ENCODE measurements at regions not wholly inside any gene's neighbourhood (a gene's known extent, or its start where the extent isn't known, plus 50 kb on each side); places are given as distances from the start of the nearest gene placed in this dataset.
A peak's percentile ranks its signal among the peaks of the same experiment; 100 is the strongest.
"Not testable (repeated sequence)": the region's sequence is repeated elsewhere in the genome, so short reads cannot be mapped to it uniquely, and the experiment has no call there.

DNA sequence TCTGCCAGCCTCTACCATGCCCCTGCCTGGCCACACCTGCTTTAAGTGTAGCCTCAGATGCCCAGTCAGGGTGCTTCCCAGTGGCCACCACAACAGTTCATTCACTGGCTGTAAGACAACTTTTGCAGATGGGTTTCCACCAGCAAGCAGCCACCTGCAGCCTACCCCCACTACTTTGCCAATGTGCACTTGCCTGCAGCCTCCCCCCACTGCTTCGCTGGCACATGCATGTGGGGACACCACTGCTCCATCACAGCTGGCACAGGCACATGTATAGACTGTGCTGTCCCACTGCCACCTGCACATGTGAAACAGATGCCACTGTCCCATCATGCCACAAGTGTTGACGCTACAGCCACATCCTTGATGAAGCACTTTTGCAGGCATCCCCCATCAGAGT, 723.9 kb downstream of the SH3BGRL start:
- Histone ChIP-seq H3K27me3 (ENCODE audit: control insufficient read depth in 3 of 3, insufficient read depth in 3 of 3, low read depth in 1 of 3, low read length in 3 of 3) (no peaks in the 10 kb centered on the region), H3K14ac (ENCODE audit: low read length) (no peak overlapping the region), H4K91ac (ENCODE audit: low read depth, low read length, poor library complexity) (no peak overlapping the region), H3K4me3 (ENCODE audit: low read length in 2 of 2) (no peak overlapping the region), H3K9ac (ENCODE audit: low read depth, low read length, poor library complexity) (no peak overlapping the region), H2BK5ac (ENCODE audit: low read length) (no peak overlapping the region), H3K9me3 (replicated peaks in 1 of 2; ENCODE audit: control insufficient read depth in 2 of 2, insufficient read depth in 1 of 2, low read depth in 1 of 2, low read length in 2 of 2) (no peaks in the 10 kb centered on the region), H3K4me2 (ENCODE audit: insufficient read depth, low read length, poor library complexity, severe bottlenecking) (no peak overlapping the region), H3K27ac (replicated peaks; ENCODE audit: low read length) (no peak overlapping the region), H2BK12ac (ENCODE audit: low read length) (no peak overlapping the region), H3K36me3 (replicated peaks in 1 of 2; ENCODE audit: control insufficient read depth in 2 of 2, insufficient read depth in 2 of 2, low read length in 2 of 2) (no peaks in the 10 kb centered on the region), H2AK5ac (ENCODE audit: low read depth, low read length) (no peak overlapping the region), H2BK120ac (ENCODE audit: low read depth, low read length) (no peak overlapping the region), H4K8ac (ENCODE audit: low read depth, low read length) (no peak overlapping the region), H3K79me1 (ENCODE audit: low read depth, low read length) (no peaks in the 10 kb centered on the region), H2AFZ (ENCODE audit: low read length) (no peak overlapping the region), H3K4ac (ENCODE audit: low read length) (no peak overlapping the region), H3K4me1 (ENCODE audit: control insufficient read depth in 2 of 2, insufficient read depth in 1 of 2, low read depth in 1 of 2, low read length in 2 of 2) (no peaks in the 10 kb centered on the region), H3K18ac (ENCODE audit: low read length) (no peak overlapping the region), H3K23ac (ENCODE audit: low read depth, low read length, poor library complexity) (no peak overlapping the region), H2BK15ac (ENCODE audit: low read length) (no peak overlapping the region)
- no CpG with 5 or more reads among the region's 2 CpGs for WGBS, 2 donors (ENCODE audit: extremely low coverage in 2 of 2, insufficient read length in 2 of 2, insufficient replicate concordance in 1 of 2)
- no peak for DNase-seq (ENCODE audit: low spot score)

DNA sequence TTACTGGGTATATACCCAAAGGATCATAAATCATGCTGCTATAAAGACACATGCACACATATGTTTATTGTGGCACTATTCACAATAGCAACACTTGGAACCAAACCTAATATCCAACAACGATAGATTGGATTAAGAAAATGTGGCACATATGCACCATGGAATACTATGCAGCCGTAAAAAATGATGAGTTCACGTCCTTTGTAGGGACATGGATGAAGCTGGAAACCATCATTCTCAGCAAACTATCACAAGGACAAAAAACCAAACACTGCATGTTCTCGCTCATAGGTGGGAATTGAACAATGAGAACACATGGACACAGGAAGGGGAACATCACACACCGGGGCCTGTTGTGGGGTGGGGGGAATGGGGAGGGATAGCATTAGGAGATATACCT, 744.0 kb downstream of the SH3BGRL start:
- H3K9me3 ChIP-seq (replicated peaks in 1 of 2; ENCODE audit: control insufficient read depth in 2 of 2, insufficient read depth in 1 of 2, low read depth in 1 of 2, low read length in 2 of 2); H3K27ac ChIP-seq (replicated peaks; ENCODE audit: low read length); H3K9ac ChIP-seq (ENCODE audit: low read depth, low read length, poor library complexity); H3K4me3 ChIP-seq (ENCODE audit: low read length in 2 of 2); H3K14ac ChIP-seq (ENCODE audit: low read length); H3K18ac ChIP-seq (ENCODE audit: low read length); H3K4me2 ChIP-seq (ENCODE audit: insufficient read depth, low read length, poor library complexity, severe bottlenecking); H3K4ac ChIP-seq (ENCODE audit: low read length); H2AK5ac ChIP-seq (ENCODE audit: low read depth, low read length); H2BK12ac ChIP-seq (ENCODE audit: low read length); H4K8ac ChIP-seq (ENCODE audit: low read depth, low read length); H3K79me1 ChIP-seq (ENCODE audit: low read depth, low read length); H3K27me3 ChIP-seq (ENCODE audit: control insufficient read depth in 3 of 3, insufficient read depth in 3 of 3, low read depth in 1 of 3, low read length in 3 of 3); H4K91ac ChIP-seq (ENCODE audit: low read depth, low read length, poor library complexity); H3K23ac ChIP-seq (ENCODE audit: low read depth, low read length, poor library complexity); H2BK120ac ChIP-seq (ENCODE audit: low read depth, low read length); H3K36me3 ChIP-seq (replicated peaks in 1 of 2; ENCODE audit: control insufficient read depth in 2 of 2, insufficient read depth in 2 of 2, low read length in 2 of 2); H2AFZ ChIP-seq (ENCODE audit: low read length); DNase-seq (ENCODE audit: low spot score); H2BK5ac ChIP-seq (ENCODE audit: low read length); H3K4me1 ChIP-seq (ENCODE audit: control insufficient read depth in 2 of 2, insufficient read depth in 1 of 2, low read depth in 1 of 2, low read length in 2 of 2); H2BK15ac ChIP-seq (ENCODE audit: low read length): not testable (repeated sequence)
- no CpG with 5 or more reads among the region's 5 CpGs for WGBS, 2 donors (ENCODE audit: extremely low coverage in 2 of 2, insufficient read length in 2 of 2, insufficient replicate concordance in 1 of 2)

DNA sequence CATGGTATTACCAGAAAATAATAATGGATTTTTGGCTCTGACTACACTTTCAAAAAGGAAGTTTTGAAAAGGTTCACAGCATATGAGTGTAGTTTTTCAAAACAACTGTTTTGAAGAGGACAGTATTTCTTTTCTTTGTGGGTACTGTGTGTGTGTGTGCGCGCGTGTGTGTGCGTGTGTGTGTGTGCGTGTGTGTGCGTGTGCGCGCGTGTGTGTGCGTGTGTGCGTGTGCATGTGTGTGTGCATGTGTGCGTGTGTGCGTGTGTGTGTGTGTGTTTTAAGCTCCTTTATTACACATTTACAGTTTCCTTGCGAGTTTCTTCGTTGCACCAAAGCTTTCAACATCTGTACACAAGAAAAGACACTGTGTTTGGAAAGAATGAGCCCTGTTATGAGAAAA, 755.4 kb downstream of the SH3BGRL start:
- WGBS, 2 donors (ENCODE audit: extremely low coverage in 2 of 2, insufficient read length in 2 of 2, insufficient replicate concordance in 1 of 2) = no CpG with 5 or more reads among the region's 15 CpGs
- H3K9me3 ChIP-seq (replicated peaks in 1 of 2; ENCODE audit: control insufficient read depth in 2 of 2, insufficient read depth in 1 of 2, low read depth in 1 of 2, low read length in 2 of 2) = no peaks in the 10 kb centered on the region

DNA sequence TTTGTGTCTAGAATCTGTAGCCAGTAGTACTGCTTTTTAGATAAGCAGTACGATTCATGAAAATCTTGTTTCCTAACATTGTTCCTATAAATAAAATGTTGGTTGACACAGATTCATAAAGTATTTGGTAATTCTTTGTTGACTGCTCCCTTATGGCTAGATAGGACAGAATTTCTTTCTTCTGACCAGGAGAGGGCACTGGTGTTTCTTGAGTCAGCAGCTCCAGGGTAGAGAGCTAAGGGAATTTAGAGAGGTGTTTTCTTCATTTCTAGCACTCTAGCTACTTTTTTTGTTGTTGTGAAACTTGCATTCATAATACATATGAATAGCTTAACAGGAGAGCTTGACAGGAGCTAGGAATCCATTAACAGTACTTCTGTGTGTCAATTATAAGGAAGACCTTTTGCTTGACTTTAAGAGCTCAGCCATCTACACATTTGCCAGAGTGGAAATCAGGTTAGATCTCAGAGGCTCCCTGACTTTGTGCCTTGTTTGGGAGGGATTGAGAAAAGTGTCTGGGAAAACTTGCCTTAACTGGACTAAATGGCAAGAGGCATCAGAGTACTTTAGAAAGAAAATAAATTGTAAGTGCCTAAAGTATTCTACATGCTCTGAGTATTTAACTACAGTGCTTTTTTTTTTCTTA, 756.1 kb downstream of the SH3BGRL start:
- Histone ChIP-seq H2BK12ac (ENCODE audit: low read length) (no peak overlapping the region), H3K27me3 (ENCODE audit: control insufficient read depth in 3 of 3, insufficient read depth in 3 of 3, low read depth in 1 of 3, low read length in 3 of 3) (no peaks in the 10 kb centered on the region), H3K27ac (replicated peaks; ENCODE audit: low read length) (no peak overlapping the region), H2AFZ (ENCODE audit: low read length) (no peak overlapping the region), H2AK5ac (ENCODE audit: low read depth, low read length) (no peak overlapping the region), H3K36me3 (replicated peaks in 1 of 2; ENCODE audit: control insufficient read depth in 2 of 2, insufficient read depth in 2 of 2, low read length in 2 of 2) (no peaks in the 10 kb centered on the region), H2BK15ac (ENCODE audit: low read length) (no peak overlapping the region), H3K18ac (ENCODE audit: low read length) (no peak overlapping the region), H3K9ac (ENCODE audit: low read depth, low read length, poor library complexity) (no peak overlapping the region), H3K14ac (ENCODE audit: low read length) (no peak overlapping the region), H2BK120ac (ENCODE audit: low read depth, low read length) (no peak overlapping the region), H3K23ac (ENCODE audit: low read depth, low read length, poor library complexity) (no peak overlapping the region), H4K91ac (ENCODE audit: low read depth, low read length, poor library complexity) (no peak overlapping the region), H3K9me3 (replicated peaks in 1 of 2; ENCODE audit: control insufficient read depth in 2 of 2, insufficient read depth in 1 of 2, low read depth in 1 of 2, low read length in 2 of 2) (no peaks in the 10 kb centered on the region), H3K4me3 (ENCODE audit: low read length in 2 of 2) (no peak overlapping the region), H2BK5ac (ENCODE audit: low read length) (no peak overlapping the region), H3K4me1 (ENCODE audit: control insufficient read depth in 2 of 2, insufficient read depth in 1 of 2, low read depth in 1 of 2, low read length in 2 of 2) (no peaks in the 10 kb centered on the region), H3K4ac (ENCODE audit: low read length) (no peak overlapping the region), H3K4me2 (ENCODE audit: insufficient read depth, low read length, poor library complexity, severe bottlenecking) (no peak overlapping the region), H4K8ac (ENCODE audit: low read depth, low read length) (no peak overlapping the region), H3K79me1 (ENCODE audit: low read depth, low read length) (no peaks in the 10 kb centered on the region)
- no CpG with 5 or more reads among the region's 1 CpG for WGBS, 2 donors (ENCODE audit: extremely low coverage in 2 of 2, insufficient read length in 2 of 2, insufficient replicate concordance in 1 of 2)
- peak; percentile 18 for DNase-seq (ENCODE audit: low spot score)

More for the DNA sequence above, 755.4 kb downstream of the SH3BGRL start:
- H3K18ac ChIP-seq (ENCODE audit: low read length) = no peak overlapping the region
- no peak overlapping the region for H3K4me3 ChIP-seq (ENCODE audit: low read length in 2 of 2)
- no peaks in the 10 kb centered on the region for H3K36me3 ChIP-seq (replicated peaks in 1 of 2; ENCODE audit: control insufficient read depth in 2 of 2, insufficient read depth in 2 of 2, low read length in 2 of 2)
- H3K79me1 ChIP-seq (ENCODE audit: low read depth, low read length) = no peaks in the 10 kb centered on the region
- H3K27me3 ChIP-seq (ENCODE audit: control insufficient read depth in 3 of 3, insufficient read depth in 3 of 3, low read depth in 1 of 3, low read length in 3 of 3) = no peaks in the 10 kb centered on the region
- H3K4me1 ChIP-seq (ENCODE audit: control insufficient read depth in 2 of 2, insufficient read depth in 1 of 2, low read depth in 1 of 2, low read length in 2 of 2) = no peaks in the 10 kb centered on the region
- no peak overlapping the region for H3K14ac ChIP-seq (ENCODE audit: low read length)
- no peak overlapping the region for H3K27ac ChIP-seq (replicated peaks; ENCODE audit: low read length)
- H4K91ac ChIP-seq (ENCODE audit: low read depth, low read length, poor library complexity) = no peak overlapping the region
- H2AK5ac ChIP-seq (ENCODE audit: low read depth, low read length) = no peak overlapping the region
- no peak overlapping the region for H3K4me2 ChIP-seq (ENCODE audit: insufficient read depth, low read length, poor library complexity, severe bottlenecking)
- no peak overlapping the region for H3K4ac ChIP-seq (ENCODE audit: low read length)
- H3K9ac ChIP-seq (ENCODE audit: low read depth, low read length, poor library complexity) = no peak overlapping the region
- H4K8ac ChIP-seq (ENCODE audit: low read depth, low read length) = no peak overlapping the region
- no peak overlapping the region for H2BK5ac ChIP-seq (ENCODE audit: low read length)
- no peak for DNase-seq (ENCODE audit: low spot score)
- H2BK15ac ChIP-seq (ENCODE audit: low read length) = no peak overlapping the region
- H2BK12ac ChIP-seq (ENCODE audit: low read length) = no peak overlapping the region
- no peak overlapping the region for H3K23ac ChIP-seq (ENCODE audit: low read depth, low read length, poor library complexity)
- H2BK120ac ChIP-seq (ENCODE audit: low read depth, low read length) = no peak overlapping the region
- no peak overlapping the region for H2AFZ ChIP-seq (ENCODE audit: low read length)

Measured in neuronal stem cell (in vitro differentiated cells).